IMR-90 (cell line): ENCODE measurements at regions not wholly inside any gene's neighbourhood (a gene's known extent, or its start where the extent isn't known, plus 50 kb on each side); places are given as distances from the start of the nearest gene placed in this dataset.

Experiments
- ATAC-seq: fragments of 200-7000 bp; cut with Tn5 transposase; 2 replicates; pipeline ENCODE4 v1.9.1; 2020; ENCODE audit warnings: low read depth, mild to moderate bottlenecking, moderate library complexity
- BruUV-seq: library from RNA; stranded (reverse); fragments of 400-500 nt; replicated peaks from 2 replicates; lab custom pipeline; 2021; lab: Mats Ljungman, UMichigan
- CTCF ChIA-PET: fragments of 300-600 bp; formaldehyde crosslinking; extraction: SDS; loops from one replicate; lab custom pipeline; 2021; ENCODE audit warnings: antibody characterized with exemption; lab: Yijun Ruan, JAX
- POLR2A ChIA-PET: fragments of 300-600 bp; sonication (Branson Sonifier 250); formaldehyde crosslinking; loops from one replicate; lab custom pipeline; 2022; ENCODE audit warnings: antibody characterized with exemption; ENCODE audit not compliant: unreplicated experiment; lab: Charles Lee
- DNase-seq: peaks from one replicate; pipeline ENCODE4 v3.0.0; 2013
- H2AFZ ChIP-seq: replicated peaks from 2 replicates; pipeline ENCODE3; 2013; ENCODE audit warnings: low read length, mild to moderate bottlenecking; ENCODE audit not compliant: poor library complexity
- H2AK5ac ChIP-seq: 2 replicates; pipeline ENCODE4 v1.6.1; 2013; ENCODE audit warnings: low read depth, low read length, inconsistent platforms
- H2AK9ac ChIP-seq: replicated peaks from 2 replicates; pipeline ENCODE3; 2013; ENCODE audit warnings: mild to moderate bottlenecking, low read depth, low read length, moderate library complexity; ENCODE audit not compliant: poor library complexity
- H2BK120ac ChIP-seq: 2 replicates; pipeline ENCODE4 v1.6.1; 2013; ENCODE audit warnings: low read depth, low read length, inconsistent platforms
- H2BK15ac ChIP-seq: 3 replicates; pipeline ENCODE4 v1.6.1; 2013; ENCODE audit warnings: low read depth, low read length, inconsistent platforms
- H2BK20ac ChIP-seq: 2 replicates; pipeline ENCODE4 v1.6.1; 2013; ENCODE audit warnings: low read depth, mild to moderate bottlenecking, inconsistent platforms, low read length, moderate library complexity
- H2BK5ac ChIP-seq: 2 replicates; pipeline ENCODE4 v1.6.1; 2013; ENCODE audit warnings: mild to moderate bottlenecking, low read depth, low read length, inconsistent platforms; ENCODE audit not compliant: poor library complexity, severe bottlenecking
- H3K14ac ChIP-seq: replicated peaks from 2 replicates; pipeline ENCODE4 v1.6.1; 2013; ENCODE audit warnings: low read depth, low read length, inconsistent platforms
- H3K18ac ChIP-seq: 2 replicates; pipeline ENCODE4 v1.6.1; 2013; ENCODE audit warnings: low read depth, low read length, control low read depth
- H3K23ac ChIP-seq: 2 replicates; pipeline ENCODE4 v1.6.1; 2013; ENCODE audit warnings: low read depth, low read length, inconsistent platforms
- H3K27ac ChIP-seq: 2 replicates; pipeline ENCODE4 v1.5.1; 2013; ENCODE audit warnings: mild to moderate bottlenecking, control low read depth, low read length; ENCODE audit not compliant: insufficient read depth
- H3K27me3 ChIP-seq: 2 replicates; pipeline ENCODE4 v1.6.1; 2013; ENCODE audit warnings: low read length; ENCODE audit not compliant: control insufficient read depth, insufficient read depth
- H3K36me3 ChIP-seq: 2 replicates; pipeline ENCODE4 v1.6.1; 2013; ENCODE audit warnings: low read length, mixed read lengths; ENCODE audit not compliant: control insufficient read depth, insufficient read depth
- H3K4ac ChIP-seq: 2 replicates; pipeline ENCODE4 v1.6.1; 2013; ENCODE audit warnings: low read depth, low read length, inconsistent platforms
- H3K4me1 ChIP-seq: 2 replicates; pipeline ENCODE4 v1.6.1; 2013; ENCODE audit warnings: low read length, mixed read lengths; ENCODE audit not compliant: control insufficient read depth, insufficient read depth
- H3K4me2 ChIP-seq: 2 replicates; pipeline ENCODE4 v1.6.1; 2013; ENCODE audit warnings: low read depth, mild to moderate bottlenecking, control low read depth, low read length, moderate library complexity
- H3K4me3 ChIP-seq: 2 replicates; pipeline ENCODE4 v1.5.1; 2013; ENCODE audit warnings: low read depth, mild to moderate bottlenecking, control low read depth, low read length, moderate library complexity; ENCODE audit not compliant: insufficient read depth
- H3K56ac ChIP-seq: 2 replicates; pipeline ENCODE4 v1.6.1; 2013; ENCODE audit warnings: low read length, inconsistent platforms; ENCODE audit not compliant: insufficient read depth; ENCODE audit errors: extremely low read depth
- H3K79me1 ChIP-seq, 2 experiments: 2 replicates each; pipeline ENCODE4 v1.6.1; 2013; ENCODE audit warnings: low read length in 2 of 2, inconsistent platforms in 1 of 2, low read depth in 1 of 2
- H3K9ac ChIP-seq: 2 replicates; pipeline ENCODE4 v1.6.1; 2013; ENCODE audit warnings: low read depth, low read length, control low read depth
- H3K9me1 ChIP-seq: 2 replicates; pipeline ENCODE4 v1.6.1; 2013; ENCODE audit warnings: low read length, inconsistent platforms; ENCODE audit not compliant: insufficient read depth
- H3K9me3 ChIP-seq: 2 replicates; pipeline ENCODE4 v1.6.1; 2013; ENCODE audit warnings: low read length; ENCODE audit not compliant: control insufficient read depth, insufficient read depth
- H4K20me1 ChIP-seq: 2 replicates; pipeline ENCODE4 v1.6.1; 2013; ENCODE audit warnings: low read length, inconsistent platforms; ENCODE audit not compliant: insufficient read depth
- H4K5ac ChIP-seq: 2 replicates; pipeline ENCODE4 v1.6.1; 2013; ENCODE audit warnings: mild to moderate bottlenecking, low read depth, low read length, control low read depth
- H4K8ac ChIP-seq, 2 experiments: 2 replicates each; pipeline ENCODE4 v1.6.1; 2013; ENCODE audit warnings: low read depth in 2 of 2, low read length in 2 of 2, control low read depth in 1 of 2, inconsistent platforms in 1 of 2
- H4K91ac ChIP-seq: 2 replicates; pipeline ENCODE4 v1.6.1; 2013; ENCODE audit warnings: low read depth, low read length, inconsistent platforms; ENCODE audit not compliant: insufficient read depth
- BHLHE40 ChIP-seq: fragments of 150-350 bp; IDR thresholded peaks from 2 replicates; pipeline ENCODE4 v1.6.1; 2016; ENCODE audit warnings: mild to moderate bottlenecking, low read depth, low read length
- CEBPB ChIP-seq: IDR thresholded peaks from 2 replicates; pipeline ENCODE4 v1.6.1; 2012; ENCODE audit warnings: low read depth, low read length, improper control_type of control experiment
- CHD1 ChIP-seq: IDR thresholded peaks from 2 replicates; pipeline ENCODE4 v1.6.1; 2012; ENCODE audit warnings: low read depth, low read length, improper control_type of control experiment
- CTCF ChIP-seq: conservative IDR thresholded peaks from 2 replicates; pipeline ENCODE4 v1.5.1; 2012; ENCODE audit warnings: mild to moderate bottlenecking, low read depth, low read length, improper control_type of control experiment
- FOS ChIP-seq: fragments of 150-350 bp; IDR thresholded peaks from 2 replicates; pipeline ENCODE4 v1.6.1; 2016; ENCODE audit warnings: low read depth, low read length
- MAFK ChIP-seq: IDR thresholded peaks from 2 replicates; pipeline ENCODE4 v1.6.1; 2012; ENCODE audit warnings: low read depth, low read length, improper control_type of control experiment
- MAZ ChIP-seq: IDR thresholded peaks from 2 replicates; pipeline ENCODE4 v1.6.1; 2012; ENCODE audit warnings: low read depth, mild to moderate bottlenecking, low read length, improper control_type of control experiment, moderate library complexity, borderline replicate concordance
- MXI1 ChIP-seq: IDR thresholded peaks from 2 replicates; pipeline ENCODE4 v1.6.1; 2012; ENCODE audit warnings: low read depth, mild to moderate bottlenecking, low read length, moderate library complexity, borderline replicate concordance
- NFE2L2 ChIP-seq: fragments of 150-350 bp; IDR thresholded peaks from 2 replicates; pipeline ENCODE4 v1.6.1; 2016; ENCODE audit warnings: low read depth, mild to moderate bottlenecking, low read length
- POLR2A ChIP-seq: IDR thresholded peaks from 2 replicates; pipeline ENCODE4 v1.6.1; 2012; ENCODE audit warnings: mild to moderate bottlenecking, low read depth, low read length
- RAD21 ChIP-seq: IDR thresholded peaks from 2 replicates; pipeline ENCODE4 v1.6.1; 2012; ENCODE audit warnings: low read length, improper control_type of control experiment
- RCOR1 ChIP-seq: IDR thresholded peaks from 2 replicates; pipeline ENCODE4 v1.6.1; 2012; ENCODE audit warnings: mild to moderate bottlenecking, low read length, improper control_type of control experiment; ENCODE audit not compliant: insufficient replicate concordance
- RFX5 ChIP-seq: IDR thresholded peaks from 2 replicates; pipeline ENCODE4 v1.8.0; 2012; ENCODE audit warnings: low read depth, mild to moderate bottlenecking, low read length, moderate library complexity
- SMC3 ChIP-seq: fragments of 150-350 bp; IDR thresholded peaks from 2 replicates; pipeline ENCODE4 v1.6.1; 2016; ENCODE audit warnings: low read depth, mild to moderate bottlenecking, antibody characterized with exemption, low read length, moderate library complexity
- USF2 ChIP-seq: fragments of 150-350 bp; IDR thresholded peaks from 2 replicates; pipeline ENCODE4 v1.6.1; 2017; ENCODE audit warnings: mild to moderate bottlenecking, antibody characterized with exemption, low read length, low read depth
- WGBS, 2 experiments: methylation state at CpG; one replicate each; pipeline versions ENCODE4 v1.1.5 to v1.1.7; 2013; ENCODE audit warnings: missing lambda C conversion rate in 2 of 2; ENCODE audit not compliant: insufficient read length in 1 of 2; ENCODE audit errors: extremely low coverage in 2 of 2; 5-methylcytosine and 5-hydroxymethylcytosine counted together
- dilution Hi-C: fragments of 300-500 bp; cut with HindIII; formaldehyde crosslinking; loops from one replicate; pipeline ENCODE4 v1.14.3; 2018; ENCODE audit warnings: low sequenced_read_pairs; ENCODE audit not compliant: unreplicated experiment
- in situ Hi-C: fragments of 300-500 bp; cut with MboI; formaldehyde crosslinking; loops from 3 replicates; pipeline ENCODE4 v1.14.3; 2019; ENCODE audit warnings: low sequenced_read_pairs, inconsistent platforms, mixed read lengths
- intact Hi-C: fragments of 100-400 bp; cut with micrococcal nuclease; formaldehyde crosslinking; loops from 2 replicates; pipeline ENCODE4 v1.10.0; 2022
- TF ChIP-seq, protein P1 (sequence below): fragments of 150-350 bp; IDR thresholded peaks from 2 replicates; pipeline ENCODE4 v1.6.1; 2016; ENCODE audit warnings: low read depth, mild to moderate bottlenecking, low read length, moderate library complexity, borderline replicate concordance

DNA sequence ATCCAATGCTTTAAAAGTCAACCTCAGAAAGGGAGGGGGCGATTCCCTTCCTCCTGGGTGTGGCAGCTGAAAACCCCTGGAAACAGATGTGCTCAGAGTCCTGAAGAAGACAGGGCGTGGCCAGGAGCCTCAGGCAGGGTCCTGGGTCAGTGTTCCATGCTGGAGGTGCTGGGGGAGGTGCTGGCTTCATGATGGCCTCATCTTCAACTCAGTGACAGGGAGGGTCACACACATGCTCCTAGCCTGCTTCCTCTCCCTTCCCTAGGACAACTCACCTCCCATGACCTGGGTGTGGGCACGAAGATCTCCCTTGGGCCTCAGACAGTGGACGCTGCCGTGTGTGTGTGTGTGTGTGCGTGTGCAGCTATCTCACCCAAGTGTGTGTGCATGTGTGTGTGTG is 245.6 kb upstream of the B3GAT1 start:
- H3K9ac ChIP-seq, result no peak overlapping the region
- no peak overlapping the region for H3K23ac ChIP-seq
- no peak overlapping the region for H2AK9ac ChIP-seq
- no peak overlapping the region for H3K4me3 ChIP-seq
- TF ChIP-seq MXI1, result no peak
- TF ChIP-seq, protein P1, sequence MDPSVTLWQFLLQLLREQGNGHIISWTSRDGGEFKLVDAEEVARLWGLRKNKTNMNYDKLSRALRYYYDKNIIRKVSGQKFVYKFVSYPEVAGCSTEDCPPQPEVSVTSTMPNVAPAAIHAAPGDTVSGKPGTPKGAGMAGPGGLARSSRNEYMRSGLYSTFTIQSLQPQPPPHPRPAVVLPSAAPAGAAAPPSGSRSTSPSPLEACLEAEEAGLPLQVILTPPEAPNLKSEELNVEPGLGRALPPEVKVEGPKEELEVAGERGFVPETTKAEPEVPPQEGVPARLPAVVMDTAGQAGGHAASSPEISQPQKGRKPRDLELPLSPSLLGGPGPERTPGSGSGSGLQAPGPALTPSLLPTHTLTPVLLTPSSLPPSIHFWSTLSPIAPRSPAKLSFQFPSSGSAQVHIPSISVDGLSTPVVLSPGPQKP, result no peak
- no peak for TF ChIP-seq CTCF
- TF ChIP-seq FOS, result no peak
- no peak for TF ChIP-seq SMC3
- TF ChIP-seq RFX5, result no peak
- TF ChIP-seq BHLHE40, result no peak
- TF ChIP-seq NFE2L2, result no peak
- no peak for TF ChIP-seq MAZ
- no peak for TF ChIP-seq CEBPB
- no peak for TF ChIP-seq MAFK
- TF ChIP-seq POLR2A, result no peak
- no peak for TF ChIP-seq RCOR1
- no peak for TF ChIP-seq RAD21
- no peak for TF ChIP-seq USF2
- TF ChIP-seq CHD1, result no peak
- in situ Hi-C loops, result no loop called here
- ChIA-PET CTCF (interaction anchor here (0.6 kb wide), 1 partner anchor 974 kb away, joined by 3 read pairs; no protein-coding TSS in a partner anchor), POLR2A (no interaction called here)
- no peaks in the 10 kb centered on the region for H4K20me1 ChIP-seq
- no TSS peak for BruUV-seq
- H2BK5ac ChIP-seq, result no peak overlapping the region
- no peak overlapping the region for H3K56ac ChIP-seq
- peaks cover 35% of the 10 kb centered on the region for H3K9me3 ChIP-seq
- H3K9me1 ChIP-seq, result no peaks in the 10 kb centered on the region
- H3K14ac ChIP-seq, result no peak overlapping the region
- no peak overlapping the region for H3K4me2 ChIP-seq
- no peak overlapping the region for H4K91ac ChIP-seq
- no peak overlapping the region for H2BK120ac ChIP-seq
- intact Hi-C loops, result no loop called here
- no peaks in the 10 kb centered on the region for H3K27me3 ChIP-seq
- H3K79me1 ChIP-seq, result no peaks in the 10 kb centered on the region
- ATAC-seq (no peak), DNase-seq (no peak)
- no peak overlapping the region for H2AFZ ChIP-seq
- H3K18ac ChIP-seq, result no peak overlapping the region
- dilution Hi-C loops, result no loop called here
- H2AK5ac ChIP-seq, result no peak overlapping the region
- H3K27ac ChIP-seq, result no peak overlapping the region
- no peaks in the 10 kb centered on the region for H3K36me3 ChIP-seq
- H4K8ac ChIP-seq, result no peak overlapping the region
- H3K4me1 ChIP-seq, result no peaks in the 10 kb centered on the region
- WGBS, 2 experiments, result no CpG with 5 or more reads among the region's 6 CpGs
- no peak overlapping the region for H3K4ac ChIP-seq
- no peak overlapping the region for H2BK15ac ChIP-seq
- H4K5ac ChIP-seq, result no peak overlapping the region
- no peak overlapping the region for H2BK20ac ChIP-seq
